Bronchial epithelial cell (primary cell): ENCODE measurements at regions not wholly inside any gene's neighbourhood (a gene's known extent, or its start where the extent isn't known, plus 50 kb on each side); places are given as distances from the start of the nearest gene placed in this dataset.
"Not testable (repeated sequence)": the region's sequence is repeated elsewhere in the genome, so short reads cannot be mapped to it uniquely, and the experiment has no call there.

Source experiments
- DNase-seq: peaks from one replicate; pipeline ENCODE4 v3.0.0-alpha.2; 2010; ENCODE audit warnings: low read depth
- FAIRE-seq: peaks from 2 replicates; lab custom pipeline; 2011; peaks lifted over from hg19 to GRCh38; lab: Jason Lieb, UNC
- H3K27me3 ChIP-seq: 2 replicates; pipeline ENCODE4 v1.5.1; 2011; ENCODE audit warnings: low read length; ENCODE audit not compliant: control insufficient read depth, insufficient read depth
- H3K36me3 ChIP-seq: 2 replicates; pipeline ENCODE4 v1.5.1; 2011; ENCODE audit warnings: low read length; ENCODE audit not compliant: control insufficient read depth, insufficient read depth
- H3K4me3 ChIP-seq: 2 replicates; pipeline ENCODE4 v1.5.1; 2011; ENCODE audit warnings: mild to moderate bottlenecking, low read depth, low read length, control low read depth
- TF ChIP-seq, protein P1 (sequence below): IDR thresholded peaks from 2 replicates; pipeline ENCODE4 v1.5.1; 2011; ENCODE audit warnings: mild to moderate bottlenecking, moderate library complexity, low read length, control low read depth, inconsistent platforms; ENCODE audit not compliant: insufficient read depth, severe bottlenecking

DNA sequence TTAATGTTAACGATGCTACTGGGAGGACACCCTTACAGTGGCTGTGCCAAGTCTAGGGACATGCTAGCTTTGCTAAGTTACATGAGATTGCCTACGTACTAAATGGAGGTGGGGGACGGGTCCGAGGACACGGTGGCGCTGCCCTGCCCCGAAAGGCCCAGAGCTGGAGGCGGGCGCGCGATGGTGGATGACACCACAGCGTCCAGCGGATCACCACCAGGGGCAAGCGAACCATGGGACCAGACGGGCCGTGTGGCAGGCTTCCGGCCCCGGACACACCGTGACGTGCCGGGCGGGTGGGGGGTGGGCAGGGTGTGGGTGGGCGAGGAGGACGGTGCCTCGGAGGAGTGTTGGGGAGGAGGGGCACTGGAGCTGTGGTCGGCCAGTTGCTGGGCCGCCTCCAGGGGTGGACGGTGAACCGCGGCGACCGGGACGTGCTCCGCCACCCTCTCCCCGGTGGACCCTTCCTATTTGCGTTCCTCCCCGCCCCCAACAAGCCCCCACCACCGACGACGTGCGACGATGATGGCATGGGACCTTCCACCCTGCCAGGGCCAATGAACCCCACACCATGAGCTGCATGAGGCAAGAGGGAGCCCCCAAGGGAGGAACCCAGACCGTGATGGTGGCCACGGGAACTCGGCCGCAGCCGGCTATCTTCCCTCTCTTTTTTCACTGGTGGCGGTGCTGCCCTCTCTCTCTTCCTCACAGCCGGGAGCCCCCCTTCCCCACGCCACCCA, 773.3 kb upstream of the DEFB115 start:
- H3K4me3 ChIP-seq = no peak overlapping the region
- no peaks in the 10 kb centered on the region for H3K27me3 ChIP-seq
- FAIRE-seq = no peak
- H3K36me3 ChIP-seq = no peaks in the 10 kb centered on the region
- TF ChIP-seq, protein P1, sequence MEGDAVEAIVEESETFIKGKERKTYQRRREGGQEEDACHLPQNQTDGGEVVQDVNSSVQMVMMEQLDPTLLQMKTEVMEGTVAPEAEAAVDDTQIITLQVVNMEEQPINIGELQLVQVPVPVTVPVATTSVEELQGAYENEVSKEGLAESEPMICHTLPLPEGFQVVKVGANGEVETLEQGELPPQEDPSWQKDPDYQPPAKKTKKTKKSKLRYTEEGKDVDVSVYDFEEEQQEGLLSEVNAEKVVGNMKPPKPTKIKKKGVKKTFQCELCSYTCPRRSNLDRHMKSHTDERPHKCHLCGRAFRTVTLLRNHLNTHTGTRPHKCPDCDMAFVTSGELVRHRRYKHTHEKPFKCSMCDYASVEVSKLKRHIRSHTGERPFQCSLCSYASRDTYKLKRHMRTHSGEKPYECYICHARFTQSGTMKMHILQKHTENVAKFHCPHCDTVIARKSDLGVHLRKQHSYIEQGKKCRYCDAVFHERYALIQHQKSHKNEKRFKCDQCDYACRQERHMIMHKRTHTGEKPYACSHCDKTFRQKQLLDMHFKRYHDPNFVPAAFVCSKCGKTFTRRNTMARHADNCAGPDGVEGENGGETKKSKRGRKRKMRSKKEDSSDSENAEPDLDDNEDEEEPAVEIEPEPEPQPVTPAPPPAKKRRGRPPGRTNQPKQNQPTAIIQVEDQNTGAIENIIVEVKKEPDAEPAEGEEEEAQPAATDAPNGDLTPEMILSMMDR = no peak
- no peak for DNase-seq

DNA sequence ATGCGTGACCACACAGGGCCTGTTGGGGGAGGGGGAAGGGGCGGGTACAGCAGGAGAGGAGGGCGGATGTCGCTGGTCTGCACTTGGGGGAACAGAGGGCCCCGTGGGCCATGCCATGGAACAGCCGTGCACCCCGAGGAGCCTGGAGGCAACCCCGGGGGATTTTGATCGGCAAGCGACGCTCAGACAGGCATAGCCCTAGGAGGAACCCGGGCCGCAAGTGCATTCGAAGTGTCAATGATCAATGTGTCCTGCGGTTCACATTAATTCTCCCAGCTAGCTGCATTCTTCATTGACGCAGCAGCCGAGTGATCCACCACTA, 772.8 kb upstream of the DEFB115 start:
- Histone ChIP-seq H3K4me3 (no peak overlapping the region), H3K27me3 (no peaks in the 10 kb centered on the region), H3K36me3 (no peaks in the 10 kb centered on the region)
- TF ChIP-seq, protein P1 = no peak
- DNase-seq (no peak), FAIRE-seq (no peak)

DNA sequence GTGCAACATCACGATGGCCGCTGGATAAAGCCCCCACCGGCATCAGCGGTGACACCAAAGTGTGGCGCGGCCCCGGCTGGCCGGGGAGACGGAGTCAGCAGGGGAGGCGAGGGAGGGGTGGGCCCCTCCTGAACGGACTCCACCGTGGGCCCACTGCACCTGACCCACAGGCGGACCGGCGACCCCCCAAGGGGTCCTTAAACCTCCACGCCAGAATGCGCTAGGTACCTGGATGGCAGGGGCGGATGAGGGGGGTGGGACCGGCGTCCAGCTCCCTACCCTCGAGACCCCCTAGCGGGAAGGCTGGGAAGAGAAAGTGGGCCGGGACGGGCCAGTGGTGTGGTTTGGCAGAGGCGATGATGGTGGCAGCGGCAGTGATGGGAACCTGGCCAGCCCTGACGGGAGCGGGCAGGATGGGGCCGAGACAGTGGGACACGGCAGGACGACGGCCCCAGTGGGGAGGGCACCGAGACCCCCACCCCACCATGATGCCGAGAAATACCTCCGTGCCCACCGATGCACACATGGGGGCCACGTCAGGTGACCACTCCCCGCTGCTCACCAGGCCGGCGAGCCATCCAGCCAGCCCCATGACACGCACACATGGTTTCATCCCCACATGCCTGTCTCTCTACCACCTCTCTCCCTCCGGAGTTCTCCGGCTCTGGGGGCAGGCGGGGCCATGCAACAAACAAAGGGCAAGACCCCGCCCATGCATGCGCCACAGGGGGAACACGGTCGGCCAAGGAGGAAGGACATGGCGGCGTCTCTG, 771.9 kb upstream of the DEFB115 start:
- FAIRE-seq = no peak
- no peak for DNase-seq
- TF ChIP-seq, protein P1 = no peak

DNA sequence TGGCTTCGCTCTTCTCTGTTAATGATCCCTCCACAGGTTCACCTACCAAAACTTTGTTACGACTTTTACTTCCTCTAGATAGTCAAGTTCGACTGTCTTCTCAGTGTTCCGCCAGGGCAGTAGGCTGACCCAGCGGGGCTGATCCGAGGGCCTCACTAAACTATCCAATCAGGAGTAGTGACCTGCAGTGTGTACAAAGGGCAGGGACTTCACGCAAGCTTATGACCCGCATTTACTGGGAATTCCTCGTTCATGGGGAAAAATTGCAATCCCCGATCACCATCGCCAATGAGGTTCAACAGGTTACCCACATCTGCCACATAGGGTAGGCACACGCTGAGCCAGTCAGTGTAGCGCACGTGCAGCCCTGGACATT, 771.4 kb upstream of the DEFB115 start:
- Histone ChIP-seq H3K27me3 (no peaks in the 10 kb centered on the region), H3K36me3 (no peaks in the 10 kb centered on the region), H3K4me3 (no peak overlapping the region)
- TF ChIP-seq, protein P1 = no peak
- FAIRE-seq = no peak
- no peak for DNase-seq

More for the DNA sequence above, 771.9 kb upstream of the DEFB115 start:
- H3K27me3 ChIP-seq = no peaks in the 10 kb centered on the region
- no peaks in the 10 kb centered on the region for H3K36me3 ChIP-seq
- no peak overlapping the region for H3K4me3 ChIP-seq

DNA sequence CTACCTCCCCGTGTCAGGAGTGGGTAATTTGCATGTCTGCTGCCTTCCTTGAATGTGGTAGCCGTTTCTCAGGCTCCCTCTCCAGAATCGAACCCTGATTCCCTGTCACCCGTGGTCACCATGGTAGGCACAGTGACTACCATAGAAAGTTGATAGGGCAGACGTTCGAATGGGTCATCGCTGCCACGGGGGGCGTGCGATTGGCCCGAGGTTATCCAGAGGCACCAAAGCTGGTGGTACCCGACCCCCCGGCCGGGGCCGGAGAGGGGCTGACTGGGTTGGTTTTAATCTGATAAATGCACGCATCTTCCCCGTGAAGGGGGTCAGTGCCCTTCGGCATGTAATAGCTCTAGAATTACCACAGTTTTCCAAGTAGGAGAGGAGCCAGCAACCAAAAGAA, 770.0 kb upstream of the DEFB115 start:
- not testable (repeated sequence) for DNase-seq, H3K4me3 ChIP-seq, H3K27me3 ChIP-seq, H3K36me3 ChIP-seq, FAIRE-seq
